A549 (cell line): ENCODE measurements at regions not wholly inside any gene's neighbourhood (a gene's known extent, or its start where the extent isn't known, plus 50 kb on each side); places are given as distances from the start of the nearest gene placed in this dataset.

Experiments used
- ATAC-seq, 2 experiments: fragments of 200-7000 bp in 1 of 2; fragments of >200 bp in 1 of 2; cut with Nextera tagmentation in 1 of 2; cut with Tn5 transposase in 1 of 2; 3 replicates each; pipeline versions ENCODE4 v1.8.0 to v1.9.1; 2018 to 2020; ENCODE audit warnings: mild to moderate bottlenecking in 1 of 2, moderate library complexity in 1 of 2
- CTCF ChIA-PET: fragments of 300-600 bp; sonication (Branson Sonifier 250); formaldehyde crosslinking; extraction: SDS; loops from one replicate; lab custom pipeline; 2021; ENCODE audit warnings: antibody characterized with exemption, inconsistent platforms; lab: Yijun Ruan, JAX
- POLR2A ChIA-PET: fragments of 350-600 bp; formaldehyde crosslinking; extraction: SDS; loops from one replicate; lab custom pipeline; 2021; ENCODE audit warnings: antibody characterized with exemption, inconsistent platforms; lab: Yijun Ruan, JAX
- DNase-seq, 2 experiments: peaks; one replicate each; pipeline versions ENCODE4 v3.0.0 to v3.0.0-alpha.2; 2011 to 2016; ENCODE audit warnings: low read depth in 1 of 2, low spot score in 1 of 2
- FAIRE-seq: peaks from 2 replicates; lab custom pipeline; 2011; peaks lifted over from hg19 to GRCh38; lab: Jason Lieb, UNC
- H3K27ac ChIP-seq, 2 experiments: fragments of >200 bp; sonication (Bioruptor Twin); formaldehyde crosslinking; 3 replicates each; pipeline ENCODE4 v1.5.1; 2016 to 2017
- H3K4me1 ChIP-seq: fragments of >200 bp; sonication (Bioruptor Twin); formaldehyde crosslinking; 3 replicates; pipeline ENCODE4 v1.6.1; 2016
- H3K4me2 ChIP-seq: fragments of >200 bp; sonication (Bioruptor Twin); formaldehyde crosslinking; 3 replicates; pipeline ENCODE4 v1.6.1; 2016
- H3K4me3 ChIP-seq: fragments of >200 bp; sonication (Bioruptor Twin); formaldehyde crosslinking; 3 replicates; pipeline ENCODE4 v1.5.1; 2016
- H3K9me3 ChIP-seq: fragments of >200 bp; sonication (Bioruptor Twin); formaldehyde crosslinking; 3 replicates; pipeline ENCODE4 v1.6.1; 2016
- ATOH8 ChIP-seq: fragments of 250-450 bp; sonication (Bioruptor Pico); IDR thresholded peaks from 2 replicates; pipeline ENCODE4 v1.5.0; 2020; ENCODE audit warnings: low read depth, mild to moderate bottlenecking, moderate library complexity
- BHLHE40 ChIP-seq: IDR thresholded peaks from 2 replicates; pipeline ENCODE4 v1.6.1; 2012; ENCODE audit warnings: low read depth, low read length, inconsistent platforms
- CBX8 ChIP-seq: fragments of 200-600 bp; sonication (generic); IDR thresholded peaks from 2 replicates; pipeline ENCODE4 v1.6.1; 2016
- CEBPB ChIP-seq, 2 experiments: fragments of >200 bp in 1 of 2; sonication (Bioruptor Twin) in 1 of 2; formaldehyde crosslinking in 1 of 2; IDR thresholded peaks; 2 replicates each; pipeline ENCODE4 v1.6.1; 2012 to 2016
- CHD4 ChIP-seq: fragments of 200-600 bp; sonication (generic); IDR thresholded peaks from 2 replicates; pipeline ENCODE4 v1.6.1; 2016; ENCODE audit warnings: antibody characterized with exemption, mild to moderate bottlenecking, borderline replicate concordance
- CTCF ChIP-seq: fragments of >200 bp; sonication (Bioruptor Twin); formaldehyde crosslinking; IDR thresholded peaks from 3 replicates; pipeline ENCODE4 v1.5.1; 2016
- EP300 ChIP-seq, 2 experiments: fragments of >200 bp; sonication (Bioruptor Twin); formaldehyde crosslinking; IDR thresholded peaks; 2 replicates in 1 of 2; 3 replicates in 1 of 2; pipeline ENCODE4 v1.6.1; 2016 to 2017
- ESRRA ChIP-seq: fragments of 150-350 bp; IDR thresholded peaks from 2 replicates; pipeline ENCODE4 v1.6.1; 2014; ENCODE audit warnings: mild to moderate bottlenecking, low read length, borderline replicate concordance
- FOSB ChIP-seq: fragments of 250-450 bp; sonication (Bioruptor Pico); IDR thresholded peaks from 2 replicates; pipeline ENCODE4 v1.5.0; 2020; ENCODE audit warnings: mild to moderate bottlenecking, moderate library complexity
- HDAC2 ChIP-seq: fragments of 200-600 bp; sonication (generic); IDR thresholded peaks from 2 replicates; pipeline ENCODE4 v1.6.1; 2016
- HEYL ChIP-seq: fragments of 250-450 bp; sonication (Bioruptor Pico); IDR thresholded peaks from 2 replicates; pipeline ENCODE4 v1.8.0; 2021; ENCODE audit warnings: mild to moderate bottlenecking, moderate library complexity
- HOXB13 ChIP-seq: fragments of 250-450 bp; sonication (Bioruptor Pico); IDR thresholded peaks from 2 replicates; pipeline ENCODE4 v1.5.0; 2020; ENCODE audit warnings: low read depth, mild to moderate bottlenecking, moderate library complexity
- JUNB ChIP-seq: fragments of >200 bp; sonication (Bioruptor Twin); formaldehyde crosslinking; IDR thresholded peaks from 2 replicates; pipeline ENCODE4 v1.6.1; 2016
- KDM1A ChIP-seq: fragments of 200-600 bp; sonication (generic); IDR thresholded peaks from 2 replicates; pipeline ENCODE4 v1.6.1; 2016; ENCODE audit warnings: low read depth, mild to moderate bottlenecking
- MAX ChIP-seq: IDR thresholded peaks from 2 replicates; pipeline ENCODE4 v1.6.1; 2012
- MAZ ChIP-seq: fragments of 150-350 bp; IDR thresholded peaks from 2 replicates; pipeline ENCODE4 v1.6.1; 2014; ENCODE audit warnings: antibody characterized with exemption, low read depth, low read length, borderline replicate concordance
- MYC ChIP-seq: IDR thresholded peaks from 2 replicates; pipeline ENCODE4 v1.6.1; 2012; ENCODE audit warnings: mild to moderate bottlenecking, inconsistent platforms, low read length, improper control_type of control experiment, borderline replicate concordance
- NFE2L2 ChIP-seq: fragments of 150-350 bp; conservative IDR thresholded peaks from 2 replicates; pipeline ENCODE4 v1.6.1; 2014; ENCODE audit warnings: low read length
- PBX3 ChIP-seq: IDR thresholded peaks from 2 replicates; pipeline ENCODE4 v1.6.1; 2012
- POLR2AphosphoS2 ChIP-seq: conservative IDR thresholded peaks from 2 replicates; pipeline ENCODE4 v1.6.1; 2012; ENCODE audit warnings: low read length, improper control_type of control experiment, inconsistent platforms
- REST ChIP-seq: fragments of 200-600 bp; sonication (generic); IDR thresholded peaks from 2 replicates; pipeline ENCODE4 v1.6.1; 2016; ENCODE audit warnings: antibody characterized with exemption, mild to moderate bottlenecking, moderate library complexity
- RFX5 ChIP-seq: fragments of 450-650 bp; IDR thresholded peaks from 2 replicates; pipeline ENCODE4 v1.7.1; 2014; ENCODE audit warnings: antibody characterized with exemption, mild to moderate bottlenecking, moderate library complexity
- SMC3 ChIP-seq: fragments of >200 bp; sonication (Bioruptor Twin); formaldehyde crosslinking; IDR thresholded peaks from 3 replicates; pipeline ENCODE4 v1.6.1; 2018; ENCODE audit warnings: inconsistent platforms
- TP53 ChIP-seq: fragments of 250-450 bp; sonication (Bioruptor Pico); IDR thresholded peaks from 2 replicates; pipeline ENCODE4 v1.5.0; 2021; ENCODE audit warnings: mild to moderate bottlenecking, moderate library complexity
- ZC3H11A ChIP-seq: fragments of 450-650 bp; IDR thresholded peaks from 2 replicates; pipeline ENCODE4 v1.6.1; 2014; ENCODE audit warnings: antibody characterized with exemption, mild to moderate bottlenecking
- ZFP36 ChIP-seq: fragments of 450-650 bp; IDR thresholded peaks from 2 replicates; pipeline ENCODE4 v1.6.1; 2014; ENCODE audit warnings: borderline replicate concordance; ENCODE audit not compliant: partially characterized antibody
- WGBS: methylation state at CpG from one replicate; pipeline ENCODE4 v1.1.6; 2017; ENCODE audit errors: missing lambda C conversion rate; 5-methylcytosine and 5-hydroxymethylcytosine counted together

GRCh38 chr1:4550941-4551340, 103.5 kb upstream of the AJAP1 start:
- DNase-seq (no peak), ATAC-seq (no peak), FAIRE-seq (no peak)
- Histone ChIP-seq H3K9me3 (no peaks in the 10 kb centered on the region), H3K4me1 (no peaks in the 10 kb centered on the region), H3K27ac (no peak overlapping the region), H3K4me3 (no peak overlapping the region), H3K4me2 (no peak overlapping the region)
- TF ChIP-seq HEYL (CRISPR knock-in tag) = no peak
- TF ChIP-seq JUNB = no peak
- no peak for TF ChIP-seq ZFP36
- TF ChIP-seq ESRRA = no peak
- no peak for TF ChIP-seq EP300 (IDR thresholded peaks at IDR 0.05)
- no peak for TF ChIP-seq SMC3
- no peak for TF ChIP-seq TP53
- TF ChIP-seq POLR2AphosphoS2 = no peak
- no peak for TF ChIP-seq RFX5
- no peak for TF ChIP-seq CTCF
- 4% methylated on average over 2 of the region's 2 CpGs for WGBS
- CTCF ChIA-PET = no interaction called here
- POLR2A ChIA-PET = no interaction called here

GRCh38 chr1:4551706-4552105, 102.7 kb upstream of the AJAP1 start:
- H3K4me3 ChIP-seq = no peak overlapping the region
- no peak for TF ChIP-seq PBX3
- TF ChIP-seq CEBPB (IDR thresholded peaks at IDR 0.05) = no peak
- no peak for TF ChIP-seq MYC
- no peak for TF ChIP-seq MAZ
- no peak for TF ChIP-seq CHD4
- no peak for TF ChIP-seq TP53
- no peak for TF ChIP-seq POLR2AphosphoS2
- no peak for TF ChIP-seq HDAC2
- no peak for TF ChIP-seq BHLHE40
- no peak for TF ChIP-seq FOSB (CRISPR knock-in tag)
- TF ChIP-seq REST = no peak
- TF ChIP-seq ATOH8 = no peak
- no peak for TF ChIP-seq NFE2L2
- TF ChIP-seq HOXB13 = no peak
- TF ChIP-seq ZC3H11A = no peak
- no peak for TF ChIP-seq MAX
- no peak for TF ChIP-seq KDM1A
- no peak for TF ChIP-seq CBX8
- TF ChIP-seq ZFP36 = no peak
- TF ChIP-seq, all 56 proteins: peak for 0
- Histone ChIP-seq H3K27ac (no peak overlapping the region), H3K9me3 (no peaks in the 10 kb centered on the region), H3K4me1 (no peaks in the 10 kb centered on the region), H3K4me2 (no peak overlapping the region)
- no peak for DNase-seq
- ChIA-PET POLR2A (no interaction called here), CTCF (no interaction called here)
- FAIRE-seq = no peak
- no peak for ATAC-seq
- 3% methylated on average over 6 of the region's 6 CpGs for WGBS
